ENCODE measurements at regions not wholly inside any gene's neighbourhood (a gene's known extent, or its start where the extent isn't known, plus 50 kb on each side); places are given as distances from the start of the nearest gene placed in this dataset.

- TF ChIP-seq CTCF (conservative IDR thresholded peaks at IDR 0.05; ENCODE audit: low read length) (no peak), EZH2phosphoT487 (IDR thresholded peaks at IDR 0.05; ENCODE audit: borderline replicate concordance, low read depth, low read length) (no peak)
These were observed 547.3 kb upstream of the LRRC4C start for GRCh38 chr11:42006766-42007165.

Data from OCI-LY7 (cell line).